ENCODE measurements at regions not wholly inside any gene's neighbourhood (a gene's known extent, or its start where the extent isn't known, plus 50 kb on each side); places are given as distances from the start of the nearest gene placed in this dataset.

DNA sequence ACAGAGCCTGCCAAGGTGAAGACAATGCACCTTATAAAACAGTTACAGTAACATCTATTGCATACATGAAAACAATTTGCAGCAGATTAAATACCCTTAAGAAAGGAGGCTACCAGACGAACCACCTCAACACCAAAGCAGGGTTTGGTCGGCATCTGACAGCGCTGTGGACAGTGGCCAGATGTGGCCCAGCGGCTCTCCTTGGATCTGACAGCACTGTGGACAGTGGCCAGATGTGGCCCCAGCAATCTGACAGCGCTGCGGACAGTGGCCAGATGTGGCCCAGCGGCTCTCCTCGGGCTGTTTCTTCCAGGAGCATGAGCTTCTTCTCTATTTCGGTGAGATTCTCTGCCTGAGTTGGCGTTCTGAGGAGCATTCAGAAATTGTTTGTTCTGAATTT is 211.6 kb downstream of the ANKRD30B start (continued):
- TF ChIP-seq ZNF317 (CRISPR knock-in tag; IDR thresholded peaks at IDR 0.05; ENCODE audit: borderline replicate concordance, low read depth) (no peak), HMGA2 (CRISPR knock-in tag; IDR thresholded peaks at IDR 0.05) (no peak), CBFB (CRISPR knock-in tag; IDR thresholded peaks at IDR 0.05; ENCODE audit: low read depth) (no peak), KAT7 (CRISPR knock-in tag; IDR thresholded peaks at IDR 0.05; ENCODE audit: borderline replicate concordance) (no peak), JUN (CRISPR knock-in tag; IDR thresholded peaks at IDR 0.05) (no peak), CREB1 (CRISPR knock-in tag; IDR thresholded peaks at IDR 0.05) (no peak), ATF1 (CRISPR knock-in tag; IDR thresholded peaks at IDR 0.05) (no peak), PRRX2 (CRISPR knock-in tag; IDR thresholded peaks at IDR 0.05) (no peak), HMGXB4 (CRISPR knock-in tag; IDR thresholded peaks at IDR 0.05) (no peak), SOX15 (CRISPR knock-in tag; IDR thresholded peaks at IDR 0.05) (no peak), JAZF1 (CRISPR knock-in tag; IDR thresholded peaks at IDR 0.05) (no peak)
- TF ChIP-seq, protein P1, sequence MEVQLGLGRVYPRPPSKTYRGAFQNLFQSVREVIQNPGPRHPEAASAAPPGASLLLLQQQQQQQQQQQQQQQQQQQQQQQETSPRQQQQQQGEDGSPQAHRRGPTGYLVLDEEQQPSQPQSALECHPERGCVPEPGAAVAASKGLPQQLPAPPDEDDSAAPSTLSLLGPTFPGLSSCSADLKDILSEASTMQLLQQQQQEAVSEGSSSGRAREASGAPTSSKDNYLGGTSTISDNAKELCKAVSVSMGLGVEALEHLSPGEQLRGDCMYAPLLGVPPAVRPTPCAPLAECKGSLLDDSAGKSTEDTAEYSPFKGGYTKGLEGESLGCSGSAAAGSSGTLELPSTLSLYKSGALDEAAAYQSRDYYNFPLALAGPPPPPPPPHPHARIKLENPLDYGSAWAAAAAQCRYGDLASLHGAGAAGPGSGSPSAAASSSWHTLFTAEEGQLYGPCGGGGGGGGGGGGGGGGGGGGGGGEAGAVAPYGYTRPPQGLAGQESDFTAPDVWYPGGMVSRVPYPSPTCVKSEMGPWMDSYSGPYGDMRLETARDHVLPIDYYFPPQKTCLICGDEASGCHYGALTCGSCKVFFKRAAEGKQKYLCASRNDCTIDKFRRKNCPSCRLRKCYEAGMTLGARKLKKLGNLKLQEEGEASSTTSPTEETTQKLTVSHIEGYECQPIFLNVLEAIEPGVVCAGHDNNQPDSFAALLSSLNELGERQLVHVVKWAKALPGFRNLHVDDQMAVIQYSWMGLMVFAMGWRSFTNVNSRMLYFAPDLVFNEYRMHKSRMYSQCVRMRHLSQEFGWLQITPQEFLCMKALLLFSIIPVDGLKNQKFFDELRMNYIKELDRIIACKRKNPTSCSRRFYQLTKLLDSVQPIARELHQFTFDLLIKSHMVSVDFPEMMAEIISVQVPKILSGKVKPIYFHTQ (CRISPR knock-in tag; IDR thresholded peaks at IDR 0.05) = no peak
- TF ChIP-seq, protein P2, sequence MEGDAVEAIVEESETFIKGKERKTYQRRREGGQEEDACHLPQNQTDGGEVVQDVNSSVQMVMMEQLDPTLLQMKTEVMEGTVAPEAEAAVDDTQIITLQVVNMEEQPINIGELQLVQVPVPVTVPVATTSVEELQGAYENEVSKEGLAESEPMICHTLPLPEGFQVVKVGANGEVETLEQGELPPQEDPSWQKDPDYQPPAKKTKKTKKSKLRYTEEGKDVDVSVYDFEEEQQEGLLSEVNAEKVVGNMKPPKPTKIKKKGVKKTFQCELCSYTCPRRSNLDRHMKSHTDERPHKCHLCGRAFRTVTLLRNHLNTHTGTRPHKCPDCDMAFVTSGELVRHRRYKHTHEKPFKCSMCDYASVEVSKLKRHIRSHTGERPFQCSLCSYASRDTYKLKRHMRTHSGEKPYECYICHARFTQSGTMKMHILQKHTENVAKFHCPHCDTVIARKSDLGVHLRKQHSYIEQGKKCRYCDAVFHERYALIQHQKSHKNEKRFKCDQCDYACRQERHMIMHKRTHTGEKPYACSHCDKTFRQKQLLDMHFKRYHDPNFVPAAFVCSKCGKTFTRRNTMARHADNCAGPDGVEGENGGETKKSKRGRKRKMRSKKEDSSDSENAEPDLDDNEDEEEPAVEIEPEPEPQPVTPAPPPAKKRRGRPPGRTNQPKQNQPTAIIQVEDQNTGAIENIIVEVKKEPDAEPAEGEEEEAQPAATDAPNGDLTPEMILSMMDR (IDR thresholded peaks at IDR 0.05) = no peak

GRCh38 chr18:14961991-14962390 is 214.0 kb downstream of the ANKRD30B start:
- no peak overlapping the region for H3K27ac Mint-ChIP-seq
- peaks cover 58% of the 10 kb centered on the region for H3K9me3 Mint-ChIP-seq
- ChIA-PET POLR2A (no interaction called here), CTCF (no interaction called here)
- no peak for DNase-seq (ENCODE audit: low spot score)
- H3K4me1 Mint-ChIP-seq = no peaks in the 10 kb centered on the region
- H3K4me3 Mint-ChIP-seq = no peak overlapping the region
- no peak for TF ChIP-seq NFATC4 (CRISPR knock-in tag; IDR thresholded peaks at IDR 0.05)
- TF ChIP-seq ZNF512 (CRISPR knock-in tag; IDR thresholded peaks at IDR 0.05; ENCODE audit: borderline replicate concordance) = no peak
- TF ChIP-seq E2F1 (CRISPR knock-in tag; IDR thresholded peaks at IDR 0.05) = no peak
- TF ChIP-seq ATF6 (CRISPR knock-in tag; IDR thresholded peaks at IDR 0.05) = no peak
- TF ChIP-seq IRF2 (CRISPR knock-in tag; IDR thresholded peaks at IDR 0.05; ENCODE audit: borderline replicate concordance, low read depth) = no peak
- TF ChIP-seq GTF2I (CRISPR knock-in tag; conservative IDR thresholded peaks at IDR 0.05) = no peak
- no peak for TF ChIP-seq CREM (CRISPR knock-in tag; IDR thresholded peaks at IDR 0.05)
- TF ChIP-seq ESRRA (CRISPR knock-in tag; IDR thresholded peaks at IDR 0.05; ENCODE audit: borderline replicate concordance) = no peak
- TF ChIP-seq KAT7 (CRISPR knock-in tag; IDR thresholded peaks at IDR 0.05; ENCODE audit: borderline replicate concordance) = no peak
- no peak for TF ChIP-seq TEAD4 (CRISPR knock-in tag; IDR thresholded peaks at IDR 0.05)
- peaks cover 48% of the 10 kb centered on the region for H3K36me3 Mint-ChIP-seq
- H3K27me3 Mint-ChIP-seq (ENCODE audit: low read depth) = peaks cover 8% of the 10 kb centered on the region
- no peak for ATAC-seq

All from WTC11 (cell line).